Stimulated activated CD8-positive, alpha-beta memory T cell treated with anti-CD3 and anti-CD28 coated beads, Interleukin-12 subunit alpha, Interleukin-12 subunit beta, amount 100 ng/mL, for 1 hour (primary cell): ENCODE measurements at regions not wholly inside any gene's neighbourhood (a gene's known extent, or its start where the extent isn't known, plus 50 kb on each side); places are given as distances from the start of the nearest gene placed in this dataset.

Experiments used
- DNase-seq: peaks from one replicate; pipeline ENCODE4 v3.0.0-alpha.2; 2020; ENCODE audit warnings: low read depth

DNA sequence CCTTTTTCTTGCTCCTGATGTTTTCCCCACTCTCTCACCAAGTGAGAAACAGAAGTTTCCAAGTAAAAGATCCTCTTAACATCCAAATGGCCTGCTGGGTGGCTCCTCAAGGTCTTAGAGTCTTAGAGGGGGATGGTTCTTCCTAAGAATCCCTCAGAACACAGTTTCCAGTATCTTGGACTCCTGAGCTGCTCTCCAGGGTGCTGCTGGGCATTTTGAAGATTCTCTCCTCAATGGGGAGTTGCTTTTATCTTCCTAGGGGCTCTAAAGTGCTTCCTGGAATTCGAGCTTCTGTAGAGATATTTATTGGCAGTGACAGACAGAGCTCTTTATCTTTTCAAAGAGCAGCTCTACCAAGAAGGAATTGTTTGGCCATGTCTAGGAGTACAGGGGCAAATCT is 70.8 kb upstream of the SLC35B3 start:
- no peak for DNase-seq

DNA sequence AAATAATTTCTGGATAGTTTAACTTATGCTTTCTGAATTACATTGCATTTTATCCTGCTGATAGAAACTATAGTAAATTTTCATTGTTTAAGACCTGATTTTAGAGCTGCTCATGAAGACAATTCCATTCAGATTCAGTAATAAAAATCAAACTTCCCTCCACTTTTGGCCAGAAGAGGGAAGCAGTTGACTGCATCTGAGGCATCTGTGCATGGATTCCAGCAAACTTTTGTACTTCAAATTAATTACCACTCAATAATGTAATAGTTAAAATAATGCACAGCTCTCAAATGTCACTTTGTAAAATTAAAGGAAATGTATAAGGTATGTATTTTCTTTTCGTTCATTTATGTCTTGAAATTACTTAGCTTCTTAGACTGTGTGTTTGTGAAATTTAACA is 64.2 kb upstream of the SLC35B3 start:
- no peak for DNase-seq

DNA sequence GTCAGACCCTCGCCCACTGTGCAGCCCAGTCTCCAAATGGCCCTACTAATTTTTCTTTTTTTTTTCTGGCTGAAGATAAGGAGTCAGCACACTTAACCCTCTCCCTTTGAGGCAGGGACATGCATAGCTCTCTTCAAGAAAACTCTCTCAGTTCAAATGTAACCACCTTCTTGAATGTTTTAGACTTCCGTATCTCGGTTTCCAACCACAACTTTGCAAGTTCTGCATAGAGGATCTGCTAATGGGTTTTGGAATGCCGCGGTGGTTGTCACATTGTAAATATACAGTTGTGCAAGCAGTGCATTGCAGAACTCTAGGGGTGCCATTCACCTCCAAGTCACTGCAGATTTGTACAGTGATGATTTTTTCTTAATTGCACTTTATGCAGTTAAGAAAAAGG is 59.4 kb upstream of the SLC35B3 start:
- no peak for DNase-seq

DNA sequence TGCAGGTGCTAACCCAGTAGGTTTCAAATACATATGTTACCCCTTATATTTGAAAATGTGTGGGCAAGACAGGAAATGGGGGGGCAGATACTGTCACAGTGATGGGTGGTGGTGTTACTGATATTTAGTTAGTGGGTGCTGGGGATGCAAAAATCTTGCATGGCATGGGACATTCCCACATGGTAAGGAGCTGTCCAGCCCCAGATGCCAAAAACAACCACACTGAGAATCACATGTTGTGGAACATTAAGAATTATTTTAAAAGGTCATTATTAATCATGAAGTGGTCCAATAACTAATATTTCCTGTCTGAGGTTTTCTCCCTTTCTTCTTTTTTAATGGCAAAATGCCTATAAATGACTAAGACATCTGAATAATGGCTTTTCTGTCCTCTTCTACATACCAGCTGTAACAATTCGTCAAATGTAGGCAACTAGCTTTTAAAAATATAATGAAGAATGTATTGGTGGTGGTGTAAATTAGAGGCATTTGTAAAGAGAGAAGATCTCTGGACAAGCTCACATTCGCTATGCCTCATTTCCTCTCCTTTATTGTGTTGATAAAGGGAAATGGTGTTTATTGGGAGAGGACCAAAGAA is 57.3 kb upstream of the SLC35B3 start:
- no peak for DNase-seq
